NCI-H146 treated with DMSO at 0.1 percent for 48 hours (cell line): ENCODE measurements at regions not wholly inside any gene's neighbourhood (a gene's known extent, or its start where the extent isn't known, plus 50 kb on each side); places are given as distances from the start of the nearest gene placed in this dataset.

ENCODE experiments used
- DNase-seq: peaks from one replicate; lab custom pipeline; 2025; ENCODE audit not compliant: unreplicated experiment; lab: John Stamatoyannopoulos, UW

GRCh38 chr1:94734963-94735901, 84.9 kb upstream of the SLC44A3 start:
- DNase-seq, result no peak

- DNase-seq, result no peak
Observed at GRCh38 chr1:94731891-94732290, 88.3 kb upstream of the SLC44A3 start.

- no peak for DNase-seq
Observed at GRCh38 chr1:94730450-94730849, 89.7 kb upstream of the SLC44A3 start.

GRCh38 chr1:94729267-94729666, 90.9 kb upstream of the SLC44A3 start:
- no peak for DNase-seq

- no peak for DNase-seq
Observed at GRCh38 chr1:94727846-94728715, 92.1 kb upstream of the SLC44A3 start.

- DNase-seq, result no peak
Observed at GRCh38 chr1:94726981-94727685, 93.0 kb upstream of the SLC44A3 start.

- no peak for DNase-seq
Observed at GRCh38 chr1:94725566-94725965, 94.6 kb upstream of the SLC44A3 start.

GRCh38 chr1:94723894-94724293, 96.3 kb upstream of the SLC44A3 start:
- DNase-seq, result no peak

GRCh38 chr1:94723463-94723862, 96.7 kb upstream of the SLC44A3 start:
- DNase-seq, result no peak

GRCh38 chr1:94722181-94722580, 98.0 kb upstream of the SLC44A3 start:
- no peak for DNase-seq

- no peak for DNase-seq
Observed at GRCh38 chr1:94721240-94721639, 98.9 kb upstream of the SLC44A3 start.

GRCh38 chr1:94719926-94720793, 100.0 kb upstream of the SLC44A3 start:
- no peak for DNase-seq

GRCh38 chr1:94716965-94717364, 103.2 kb upstream of the SLC44A3 start:
- DNase-seq, result no peak

GRCh38 chr1:94715321-94715720, 104.8 kb upstream of the SLC44A3 start:
- no peak for DNase-seq

GRCh38 chr1:94714552-94714951, 105.6 kb upstream of the SLC44A3 start:
- no peak for DNase-seq

GRCh38 chr1:94714152-94714551, 106.0 kb upstream of the SLC44A3 start:
- no peak for DNase-seq

- no peak for DNase-seq
Observed at GRCh38 chr1:94713472-94714141, 106.5 kb upstream of the SLC44A3 start.

- DNase-seq, result no peak
Observed at GRCh38 chr1:94709891-94710581, 110.1 kb upstream of the SLC44A3 start.

- no peak for DNase-seq
Observed at GRCh38 chr1:94708811-94709210, 111.3 kb upstream of the SLC44A3 start.
